LNCaP clone FGC (cell line): ENCODE measurements at regions not wholly inside any gene's neighbourhood (a gene's known extent, or its start where the extent isn't known, plus 50 kb on each side); places are given as distances from the start of the nearest gene placed in this dataset.

ENCODE experiments used
- DNase-seq: peaks from one replicate; pipeline ENCODE4 v3.0.0-alpha.2; 2011; ENCODE audit warnings: low read depth
- H3K4me3 ChIP-seq: 2 replicates; pipeline ENCODE4 v1.5.1; 2011; ENCODE audit warnings: mild to moderate bottlenecking, low read depth, low read length, control low read depth
- TF ChIP-seq, protein P1 (sequence below): IDR thresholded peaks from 2 replicates; pipeline ENCODE4 v1.5.1; 2012; ENCODE audit warnings: mild to moderate bottlenecking; ENCODE audit not compliant: control insufficient read depth, insufficient read depth; ENCODE audit errors: extremely low read depth

DNA sequence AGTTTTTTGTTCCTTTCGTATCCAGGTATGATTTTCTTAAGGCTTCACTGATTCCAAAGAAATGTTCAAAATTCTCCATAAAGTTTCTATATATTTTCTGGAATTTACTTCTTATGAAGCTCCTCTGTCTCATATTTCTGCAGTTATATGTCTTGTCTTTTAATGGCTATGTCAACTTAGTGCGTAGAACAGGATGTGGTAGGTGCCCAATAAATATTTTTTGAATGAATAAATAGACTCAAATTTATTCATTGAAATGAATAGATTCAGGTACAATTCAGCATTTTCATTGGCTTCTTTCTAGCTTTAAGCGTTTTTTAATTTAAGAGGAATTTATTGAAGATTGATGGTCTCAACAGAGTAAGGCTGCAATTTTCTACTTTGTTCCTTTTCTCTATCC is 231.9 kb upstream of the BOD1L1 start:
- TF ChIP-seq, protein P1, sequence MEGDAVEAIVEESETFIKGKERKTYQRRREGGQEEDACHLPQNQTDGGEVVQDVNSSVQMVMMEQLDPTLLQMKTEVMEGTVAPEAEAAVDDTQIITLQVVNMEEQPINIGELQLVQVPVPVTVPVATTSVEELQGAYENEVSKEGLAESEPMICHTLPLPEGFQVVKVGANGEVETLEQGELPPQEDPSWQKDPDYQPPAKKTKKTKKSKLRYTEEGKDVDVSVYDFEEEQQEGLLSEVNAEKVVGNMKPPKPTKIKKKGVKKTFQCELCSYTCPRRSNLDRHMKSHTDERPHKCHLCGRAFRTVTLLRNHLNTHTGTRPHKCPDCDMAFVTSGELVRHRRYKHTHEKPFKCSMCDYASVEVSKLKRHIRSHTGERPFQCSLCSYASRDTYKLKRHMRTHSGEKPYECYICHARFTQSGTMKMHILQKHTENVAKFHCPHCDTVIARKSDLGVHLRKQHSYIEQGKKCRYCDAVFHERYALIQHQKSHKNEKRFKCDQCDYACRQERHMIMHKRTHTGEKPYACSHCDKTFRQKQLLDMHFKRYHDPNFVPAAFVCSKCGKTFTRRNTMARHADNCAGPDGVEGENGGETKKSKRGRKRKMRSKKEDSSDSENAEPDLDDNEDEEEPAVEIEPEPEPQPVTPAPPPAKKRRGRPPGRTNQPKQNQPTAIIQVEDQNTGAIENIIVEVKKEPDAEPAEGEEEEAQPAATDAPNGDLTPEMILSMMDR, result no peak
- no peak overlapping the region for H3K4me3 ChIP-seq
- DNase-seq, result no peak

DNA sequence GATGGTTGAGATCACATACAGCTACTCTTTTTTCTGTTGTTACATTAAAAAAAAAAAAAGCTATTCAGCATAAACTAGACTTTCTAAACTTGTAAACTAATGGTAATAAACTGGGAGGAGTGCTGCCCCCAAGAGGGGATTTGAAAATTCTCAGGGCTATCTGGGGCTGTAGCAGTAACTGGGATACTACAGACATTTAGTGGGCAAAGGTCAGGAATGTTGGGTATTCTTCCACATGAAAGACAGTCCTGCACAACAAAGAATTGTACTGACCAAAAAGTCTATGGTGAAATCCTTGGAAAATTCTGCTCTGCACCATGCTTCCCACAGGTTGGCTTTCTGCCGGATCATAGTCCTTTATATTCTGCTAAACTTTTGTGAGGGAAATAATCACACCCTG is 232.6 kb upstream of the BOD1L1 start:
- H3K4me3 ChIP-seq, result no peak overlapping the region
- TF ChIP-seq, protein P1, result no peak
- DNase-seq, result no peak

DNA sequence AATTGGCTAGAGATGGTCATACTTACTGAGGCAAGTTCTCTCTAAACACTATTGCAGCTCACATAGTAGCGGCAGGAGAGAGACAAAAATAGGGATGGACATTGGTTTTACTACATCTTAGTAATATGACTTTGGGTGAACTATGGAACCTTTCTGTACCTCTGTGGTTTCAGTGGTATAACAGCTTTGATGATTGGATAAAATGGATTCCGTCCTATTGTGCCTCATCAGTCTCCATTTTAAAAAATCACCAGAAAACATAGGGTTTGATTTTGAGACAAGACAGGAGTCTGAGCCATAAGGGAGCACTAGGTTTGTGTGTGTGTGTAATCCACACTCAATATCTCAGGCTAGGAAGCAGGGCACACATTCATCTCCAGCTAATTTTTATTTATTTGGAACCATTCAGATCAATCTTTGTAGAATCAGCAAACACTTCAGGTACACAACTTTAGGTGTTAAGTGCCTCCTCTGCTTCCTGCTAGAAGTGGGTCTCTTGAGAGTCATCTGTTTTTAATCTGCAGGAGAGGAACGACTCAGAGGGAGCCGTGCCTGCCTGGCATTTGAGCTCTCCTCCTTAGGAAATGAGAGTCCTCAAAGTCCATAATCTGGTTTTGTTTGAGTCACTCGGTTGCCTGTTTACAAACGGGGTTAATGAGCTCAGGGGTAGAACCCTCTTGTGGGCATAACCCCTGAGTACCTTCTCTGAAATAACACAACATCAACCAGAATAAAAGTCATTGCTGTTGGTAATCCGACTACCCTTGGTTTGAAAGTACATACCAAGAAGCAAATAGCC is 238.5 kb upstream of the BOD1L1 start:
- TF ChIP-seq, protein P1, result no peak
- no peak for DNase-seq
- H3K4me3 ChIP-seq, result no peak overlapping the region

DNA sequence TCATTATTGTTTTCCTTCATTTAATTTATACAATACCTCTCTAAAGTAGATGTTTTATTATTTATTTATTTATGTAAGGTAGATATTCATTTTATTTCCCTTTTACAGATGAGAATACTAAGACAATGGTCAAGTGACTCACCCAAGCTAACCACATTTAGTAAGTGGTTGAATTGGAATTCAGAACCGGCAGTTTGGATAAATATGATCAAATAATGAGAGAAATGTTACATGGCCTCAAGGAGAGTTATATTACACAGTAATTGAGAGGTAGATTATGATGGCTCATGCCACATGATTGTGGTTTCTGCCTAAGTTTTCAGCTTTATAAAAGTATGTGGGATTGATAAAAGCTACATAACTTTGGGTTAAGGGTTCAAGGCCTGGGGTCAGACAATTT is 239.4 kb upstream of the BOD1L1 start:
- TF ChIP-seq, protein P1, result no peak
- no peak for DNase-seq

DNA sequence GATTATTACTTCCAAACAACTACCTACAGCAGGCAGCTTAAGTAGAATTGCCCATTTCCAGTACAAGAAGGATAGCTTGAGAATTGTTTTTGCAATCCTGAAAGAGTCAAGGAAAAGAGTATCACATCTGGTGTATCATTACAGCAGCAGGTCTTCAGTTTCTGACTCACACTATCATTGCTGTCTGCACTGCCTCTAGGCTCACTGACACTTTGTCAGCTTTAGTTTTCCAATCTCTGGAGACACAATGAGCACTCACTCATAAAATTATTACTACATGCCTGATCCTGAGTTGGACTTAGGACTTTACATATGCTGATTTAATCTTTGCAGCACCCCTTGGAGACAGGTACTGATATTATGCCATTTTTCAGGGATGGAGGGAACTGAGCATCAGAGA is 244.6 kb upstream of the BOD1L1 start:
- TF ChIP-seq, protein P1, result no peak
- no peak for DNase-seq
- H3K4me3 ChIP-seq, result no peak overlapping the region

More for the DNA sequence above, 239.4 kb upstream of the BOD1L1 start:
- no peak overlapping the region for H3K4me3 ChIP-seq

DNA sequence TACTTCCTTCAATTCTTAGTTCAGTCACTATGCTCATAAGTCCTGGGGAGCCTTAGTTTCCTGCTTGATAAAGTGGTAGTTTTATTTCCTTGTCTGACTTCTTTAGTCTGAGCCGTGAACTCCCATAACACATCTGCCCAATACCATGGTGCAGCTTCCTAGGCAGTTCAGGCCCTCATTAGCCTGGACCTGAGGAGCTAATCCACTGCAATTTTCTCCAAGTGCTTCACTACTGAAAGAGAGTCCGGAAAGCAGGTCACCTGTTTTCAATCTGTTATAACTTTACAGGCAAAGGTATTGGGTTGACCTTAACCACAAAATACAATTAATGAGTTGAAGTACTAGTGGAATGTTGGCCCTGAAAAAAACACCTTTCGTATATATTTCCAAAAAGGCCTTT is 245.4 kb upstream of the BOD1L1 start:
- TF ChIP-seq, protein P1, result no peak
- H3K4me3 ChIP-seq, result no peak overlapping the region
- no peak for DNase-seq

DNA sequence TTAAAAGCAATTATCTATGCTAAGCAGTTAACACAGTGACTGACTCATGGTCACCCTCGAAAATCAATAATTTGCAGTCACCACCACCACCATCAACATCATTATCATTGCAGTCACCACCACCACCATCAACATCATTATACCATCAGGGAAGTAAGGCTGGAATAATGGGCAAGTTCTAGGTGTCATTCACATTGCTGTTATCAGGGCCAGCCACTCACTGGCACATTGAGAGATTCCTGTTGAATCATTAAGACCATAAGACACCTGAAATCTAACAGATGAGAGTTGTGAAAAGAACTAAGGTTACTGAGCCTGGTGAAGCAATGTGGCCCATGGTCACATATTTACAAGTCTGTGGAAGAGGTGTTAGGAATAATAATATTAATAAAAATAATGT is 247.7 kb upstream of the BOD1L1 start:
- TF ChIP-seq, protein P1, result no peak
- no peak for DNase-seq

More for the DNA sequence above, 247.7 kb upstream of the BOD1L1 start:
- H3K4me3 ChIP-seq, result no peak overlapping the region
